ENCODE measurements at regions not wholly inside any gene's neighbourhood (a gene's known extent, or its start where the extent isn't known, plus 50 kb on each side); places are given as distances from the start of the nearest gene placed in this dataset.

- H3K27me3 ChIP-seq (ENCODE audit: insufficient read depth, low read depth, severe bottlenecking) = no peaks in the 10 kb centered on the region
- no peak overlapping the region for H3K27ac ChIP-seq
- TF ChIP-seq CTCF (IDR thresholded peaks at IDR 0.05; ENCODE audit: low read depth, low read length) = no peak
- no peaks in the 10 kb centered on the region for H3K36me3 ChIP-seq
- no peak for DNase-seq
- H3K4me3 ChIP-seq (ENCODE audit: low read depth, low read length) = no peak overlapping the region
- no peaks in the 10 kb centered on the region for H3K9me3 ChIP-seq (ENCODE audit: severe bottlenecking)
These were observed 66.4 kb upstream of the PIK3R1 start for GRCh38 chr5:68149189-68149588.

- TF ChIP-seq CTCF (IDR thresholded peaks at IDR 0.05; ENCODE audit: low read depth, low read length) = no peak
- H3K4me3 ChIP-seq (ENCODE audit: low read depth, low read length) = no peak overlapping the region
- H3K27me3 ChIP-seq (ENCODE audit: insufficient read depth, low read depth, severe bottlenecking) = no peaks in the 10 kb centered on the region
- no peak for DNase-seq
- H3K9me3 ChIP-seq (ENCODE audit: severe bottlenecking) = no peaks in the 10 kb centered on the region
- no peak overlapping the region for H3K27ac ChIP-seq
- H3K36me3 ChIP-seq = no peaks in the 10 kb centered on the region
These were observed 67.5 kb upstream of the PIK3R1 start for GRCh38 chr5:68148096-68148495.

DNA sequence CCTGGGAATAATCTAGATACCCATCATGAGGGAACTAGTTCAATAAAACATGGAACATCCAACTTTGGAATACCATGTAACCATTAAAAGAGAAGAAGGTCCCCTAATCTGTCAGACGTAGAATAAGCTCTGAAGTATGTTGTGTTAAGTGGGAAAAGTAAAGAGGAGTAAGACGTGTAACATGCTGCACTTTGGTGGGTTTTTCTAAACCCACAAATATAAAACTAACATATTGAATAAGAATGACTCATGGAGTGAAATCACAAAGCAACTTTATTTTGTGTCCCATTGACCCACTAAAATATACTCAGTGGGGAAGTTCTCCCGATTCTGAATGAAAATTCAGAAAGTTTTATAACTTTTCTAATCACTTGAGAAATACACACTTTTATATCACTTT is 67.9 kb upstream of the PIK3R1 start:
- TF ChIP-seq CTCF (IDR thresholded peaks at IDR 0.05; ENCODE audit: low read depth, low read length) = no peak
- Histone ChIP-seq H3K27ac (no peak overlapping the region), H3K4me3 (ENCODE audit: low read depth, low read length) (no peak overlapping the region), H3K9me3 (ENCODE audit: severe bottlenecking) (no peaks in the 10 kb centered on the region), H3K36me3 (no peaks in the 10 kb centered on the region), H3K27me3 (ENCODE audit: insufficient read depth, low read depth, severe bottlenecking) (no peaks in the 10 kb centered on the region)
- no peak for DNase-seq

DNA sequence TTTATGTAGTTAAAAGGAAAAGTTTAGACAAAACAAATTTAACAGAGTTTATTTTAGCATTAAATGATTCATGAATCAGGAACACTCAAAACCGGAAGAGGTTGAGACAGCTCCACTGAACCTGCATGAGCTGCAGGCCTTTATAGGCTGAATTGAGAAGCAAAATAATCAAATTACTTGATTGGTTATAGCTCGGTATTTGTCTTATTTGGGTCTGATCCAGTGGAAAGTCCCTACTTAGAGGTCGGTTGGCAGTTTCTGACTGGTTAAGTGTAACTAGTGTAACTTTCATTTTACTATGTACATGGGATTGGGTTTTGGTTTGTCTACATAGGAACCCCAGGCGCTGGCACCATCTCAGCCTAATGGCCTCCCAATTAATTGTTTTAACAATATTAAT is 74.1 kb upstream of the PIK3R1 start:
- no peak for TF ChIP-seq CTCF (IDR thresholded peaks at IDR 0.05; ENCODE audit: low read depth, low read length)
- DNase-seq = no peak
- Histone ChIP-seq H3K4me3 (ENCODE audit: low read depth, low read length) (no peak overlapping the region), H3K36me3 (no peaks in the 10 kb centered on the region), H3K27ac (no peak overlapping the region), H3K27me3 (ENCODE audit: insufficient read depth, low read depth, severe bottlenecking) (no peaks in the 10 kb centered on the region), H3K9me3 (ENCODE audit: severe bottlenecking) (no peaks in the 10 kb centered on the region)

DNA sequence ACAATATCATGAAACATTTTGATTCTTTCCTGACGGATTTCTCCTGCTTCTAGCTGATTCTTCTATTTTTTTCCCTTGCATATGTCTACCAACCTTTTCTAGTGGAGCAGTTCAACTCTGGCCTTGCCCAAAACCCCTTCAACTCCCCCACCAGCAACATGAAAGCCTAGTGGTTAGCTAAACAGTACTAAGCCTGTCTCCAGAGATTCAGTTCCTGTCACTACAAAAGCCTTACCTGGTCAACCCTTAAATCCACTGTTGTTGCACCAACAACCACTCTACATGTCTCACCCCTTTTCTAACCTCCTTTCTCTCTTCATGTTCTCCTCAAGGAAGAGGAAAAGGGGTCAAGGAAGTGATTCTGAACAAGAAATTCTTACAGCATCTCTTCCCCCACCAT is 74.8 kb upstream of the PIK3R1 start:
- Histone ChIP-seq H3K27ac (no peak overlapping the region), H3K27me3 (ENCODE audit: insufficient read depth, low read depth, severe bottlenecking) (no peaks in the 10 kb centered on the region), H3K36me3 (no peaks in the 10 kb centered on the region), H3K9me3 (ENCODE audit: severe bottlenecking) (no peaks in the 10 kb centered on the region), H3K4me3 (ENCODE audit: low read depth, low read length) (no peak overlapping the region)
- DNase-seq = no peak
- no peak for TF ChIP-seq CTCF (IDR thresholded peaks at IDR 0.05; ENCODE audit: low read depth, low read length)

DNA sequence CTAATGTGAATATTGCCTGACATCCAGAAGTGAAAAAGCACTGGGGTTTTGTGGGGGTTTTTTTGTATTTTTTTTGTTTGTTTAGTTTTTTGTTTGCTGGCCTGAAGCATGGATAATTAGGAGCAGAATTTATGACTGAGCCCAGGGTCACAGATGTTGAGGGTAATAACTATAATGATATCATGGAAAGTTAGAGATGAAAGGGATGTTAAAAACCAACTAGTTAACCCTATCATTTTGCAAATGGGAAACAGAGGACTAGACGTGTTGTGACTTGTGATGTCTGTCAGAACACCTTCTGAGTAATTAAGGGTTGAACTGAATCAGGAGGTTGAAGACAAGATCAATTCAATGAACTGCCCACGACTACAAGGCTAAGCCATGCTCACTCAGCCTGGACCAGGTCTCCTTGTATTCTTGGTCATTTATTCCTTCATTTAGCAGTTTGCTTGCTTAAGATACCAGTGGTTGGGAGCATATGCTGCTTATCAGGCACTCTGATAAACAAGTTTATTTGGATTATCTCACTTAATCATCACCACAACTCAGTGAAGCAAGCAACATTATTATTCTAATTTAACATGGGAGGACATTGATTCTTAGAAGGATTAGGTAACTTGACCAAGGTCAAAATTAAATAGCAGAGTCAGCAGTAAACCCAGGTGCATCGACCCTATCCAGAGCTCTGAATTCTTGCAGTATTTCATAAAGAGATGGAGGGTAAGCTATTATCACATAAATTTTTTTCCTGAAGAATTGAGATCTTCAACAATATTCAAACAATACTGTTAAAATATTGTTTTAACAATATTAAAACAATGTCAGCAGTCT is 75.7 kb upstream of the PIK3R1 start:
- no peak overlapping the region for H3K27ac ChIP-seq
- TF ChIP-seq CTCF (IDR thresholded peaks at IDR 0.05; ENCODE audit: low read depth, low read length) = no peak

More for the DNA sequence above, 75.7 kb upstream of the PIK3R1 start:
- no peak for DNase-seq
- no peaks in the 10 kb centered on the region for H3K27me3 ChIP-seq (ENCODE audit: insufficient read depth, low read depth, severe bottlenecking)
- no peaks in the 10 kb centered on the region for H3K9me3 ChIP-seq (ENCODE audit: severe bottlenecking)
- no peak overlapping the region for H3K4me3 ChIP-seq (ENCODE audit: low read depth, low read length)
- H3K36me3 ChIP-seq = no peaks in the 10 kb centered on the region

All from WERI-Rb-1 (cell line).